NCI-H2196 (cell line): ENCODE measurements at regions not wholly inside any gene's neighbourhood (a gene's known extent, or its start where the extent isn't known, plus 50 kb on each side); places are given as distances from the start of the nearest gene placed in this dataset.
"Not testable (repeated sequence)": the region's sequence is repeated elsewhere in the genome, so short reads cannot be mapped to it uniquely, and the experiment has no call there.

Experiments
- DNase-seq: peaks from one replicate; lab custom pipeline; 2025; ENCODE audit not compliant: unreplicated experiment; lab: John Stamatoyannopoulos, UW

- no peak for DNase-seq
These were observed 441.3 kb upstream of the RGS17 start for GRCh38 chr6:153572371-153572770.

GRCh38 chr6:153568628-153569027 is 437.5 kb upstream of the RGS17 start:
- DNase-seq: no peak

- no peak for DNase-seq
These were observed 433.7 kb upstream of the RGS17 start for GRCh38 chr6:153564803-153565202.

- DNase-seq: no peak
These were observed 431.9 kb upstream of the RGS17 start for GRCh38 chr6:153563001-153563400.

- DNase-seq: peak; percentile 5
These were observed 422.5 kb upstream of the RGS17 start for GRCh38 chr6:153553627-153554026.

GRCh38 chr6:153539602-153540001 is 408.5 kb upstream of the RGS17 start:
- no peak for DNase-seq

GRCh38 chr6:153538491-153538890 is 407.4 kb upstream of the RGS17 start:
- no peak for DNase-seq

- DNase-seq: no peak
These were observed 406.3 kb upstream of the RGS17 start for GRCh38 chr6:153537422-153537821.

GRCh38 chr6:153526479-153526878 is 395.4 kb upstream of the RGS17 start:
- DNase-seq: no peak

- DNase-seq: no peak
These were observed 394.9 kb upstream of the RGS17 start for GRCh38 chr6:153525998-153526397.

GRCh38 chr6:153523390-153523789 is 392.3 kb upstream of the RGS17 start:
- DNase-seq: no peak

GRCh38 chr6:153511896-153512496 is 380.9 kb upstream of the RGS17 start:
- peak; percentile 9 for DNase-seq

GRCh38 chr6:153503810-153504209 is 372.7 kb upstream of the RGS17 start:
- DNase-seq: no peak

GRCh38 chr6:153493501-153493900 is 362.4 kb upstream of the RGS17 start:
- DNase-seq: no peak

GRCh38 chr6:153489479-153489878 is 358.4 kb upstream of the RGS17 start:
- no peak for DNase-seq

- DNase-seq: no peak
These were observed 357.2 kb upstream of the RGS17 start for GRCh38 chr6:153488267-153488666.

- no peak for DNase-seq
These were observed 354.0 kb upstream of the RGS17 start for GRCh38 chr6:153485072-153485471.

GRCh38 chr6:153484056-153484455 is 353.0 kb upstream of the RGS17 start:
- no peak for DNase-seq

- no peak for DNase-seq
These were observed 345.2 kb upstream of the RGS17 start for GRCh38 chr6:153476243-153476642.

GRCh38 chr6:153465050-153465449 is 334.0 kb upstream of the RGS17 start:
- DNase-seq: no peak

GRCh38 chr6:153449279-153449678 is 318.2 kb upstream of the RGS17 start:
- no peak for DNase-seq

GRCh38 chr6:153442749-153443148 is 311.7 kb upstream of the RGS17 start:
- not testable (repeated sequence) for DNase-seq

GRCh38 chr6:153442096-153442495 is 311.0 kb upstream of the RGS17 start:
- no peak for DNase-seq
